ENCODE measurements at regions not wholly inside any gene's neighbourhood (a gene's known extent, or its start where the extent isn't known, plus 50 kb on each side); places are given as distances from the start of the nearest gene placed in this dataset.

- no peak overlapping the region for H3K4me3 Mint-ChIP-seq (ENCODE audit: low read depth)
- H3K36me3 Mint-ChIP-seq (ENCODE audit: low read depth) = no peaks in the 10 kb centered on the region
- H3K4me1 Mint-ChIP-seq (ENCODE audit: low read depth) = no peaks in the 10 kb centered on the region
- H3K27me3 Mint-ChIP-seq (ENCODE audit: low read depth) = no peaks in the 10 kb centered on the region
- intact Hi-C loops (cut with micrococcal nuclease) = no loop called here
- H3K27ac Mint-ChIP-seq = no peak overlapping the region
- no peak for DNase-seq (ENCODE audit: low spot score)
- no peaks in the 10 kb centered on the region for H3K9me3 Mint-ChIP-seq
Observed at GRCh38 chr2:59924346-59924745, 629.1 kb downstream of the BCL11A start.

GRCh38 chr2:59922450-59922849, 631.0 kb downstream of the BCL11A start:
- Mint-ChIP-seq H3K27ac (no peak overlapping the region), H3K4me3 (ENCODE audit: low read depth) (no peak overlapping the region), H3K27me3 (ENCODE audit: low read depth) (no peaks in the 10 kb centered on the region), H3K9me3 (no peaks in the 10 kb centered on the region), H3K36me3 (ENCODE audit: low read depth) (no peaks in the 10 kb centered on the region), H3K4me1 (ENCODE audit: low read depth) (no peaks in the 10 kb centered on the region)
- intact Hi-C loops (cut with micrococcal nuclease) = no loop called here
- DNase-seq (ENCODE audit: low spot score) = no peak

- intact Hi-C loops (cut with micrococcal nuclease) = no loop called here
- no peaks in the 10 kb centered on the region for H3K4me1 Mint-ChIP-seq (ENCODE audit: low read depth)
- H3K4me3 Mint-ChIP-seq (ENCODE audit: low read depth) = no peak overlapping the region
- no peak for DNase-seq (ENCODE audit: low spot score)
- H3K36me3 Mint-ChIP-seq (ENCODE audit: low read depth) = no peaks in the 10 kb centered on the region
- no peaks in the 10 kb centered on the region for H3K9me3 Mint-ChIP-seq
- no peaks in the 10 kb centered on the region for H3K27me3 Mint-ChIP-seq (ENCODE audit: low read depth)
- no peak overlapping the region for H3K27ac Mint-ChIP-seq
Observed at GRCh38 chr2:59921743-59922142, 631.7 kb downstream of the BCL11A start.

GRCh38 chr2:59920961-59921360, 632.5 kb downstream of the BCL11A start:
- no peaks in the 10 kb centered on the region for H3K27me3 Mint-ChIP-seq (ENCODE audit: low read depth)
- no peak overlapping the region for H3K4me3 Mint-ChIP-seq (ENCODE audit: low read depth)
- H3K4me1 Mint-ChIP-seq (ENCODE audit: low read depth) = no peaks in the 10 kb centered on the region
- no peak for DNase-seq (ENCODE audit: low spot score)
- intact Hi-C loops (cut with micrococcal nuclease) = no loop called here
- H3K36me3 Mint-ChIP-seq (ENCODE audit: low read depth) = no peaks in the 10 kb centered on the region
- no peaks in the 10 kb centered on the region for H3K9me3 Mint-ChIP-seq
- no peak overlapping the region for H3K27ac Mint-ChIP-seq

- intact Hi-C loops (cut with micrococcal nuclease) = no loop called here
- no peaks in the 10 kb centered on the region for H3K9me3 Mint-ChIP-seq
- no peak overlapping the region for H3K27ac Mint-ChIP-seq
- H3K4me1 Mint-ChIP-seq (ENCODE audit: low read depth) = no peaks in the 10 kb centered on the region
- no peaks in the 10 kb centered on the region for H3K36me3 Mint-ChIP-seq (ENCODE audit: low read depth)
- DNase-seq (ENCODE audit: low spot score) = no peak
- no peaks in the 10 kb centered on the region for H3K27me3 Mint-ChIP-seq (ENCODE audit: low read depth)
- H3K4me3 Mint-ChIP-seq (ENCODE audit: low read depth) = no peak overlapping the region
Observed at GRCh38 chr2:59920307-59920706, 633.1 kb downstream of the BCL11A start.

- Mint-ChIP-seq H3K36me3 (ENCODE audit: low read depth) (no peaks in the 10 kb centered on the region), H3K27me3 (ENCODE audit: low read depth) (no peaks in the 10 kb centered on the region), H3K4me1 (ENCODE audit: low read depth) (no peaks in the 10 kb centered on the region), H3K4me3 (ENCODE audit: low read depth) (no peak overlapping the region), H3K27ac (no peak overlapping the region), H3K9me3 (no peaks in the 10 kb centered on the region)
- DNase-seq (ENCODE audit: low spot score) = no peak
- intact Hi-C loops (cut with micrococcal nuclease) = no loop called here
Observed at GRCh38 chr2:59919579-59919978, 633.9 kb downstream of the BCL11A start.

GRCh38 chr2:59912042-59912441, 641.4 kb downstream of the BCL11A start:
- Mint-ChIP-seq H3K4me3 (ENCODE audit: low read depth) (no peak overlapping the region), H3K36me3 (ENCODE audit: low read depth) (no peaks in the 10 kb centered on the region), H3K27me3 (ENCODE audit: low read depth) (no peaks in the 10 kb centered on the region), H3K27ac (no peak overlapping the region), H3K9me3 (no peaks in the 10 kb centered on the region), H3K4me1 (ENCODE audit: low read depth) (no peaks in the 10 kb centered on the region)
- DNase-seq (ENCODE audit: low spot score) = no peak
- intact Hi-C loops (cut with micrococcal nuclease) = no loop called here

GRCh38 chr2:59910166-59910565, 643.3 kb downstream of the BCL11A start:
- no peak overlapping the region for H3K27ac Mint-ChIP-seq
- no peaks in the 10 kb centered on the region for H3K4me1 Mint-ChIP-seq (ENCODE audit: low read depth)
- intact Hi-C loops (cut with micrococcal nuclease) = no loop called here
- DNase-seq (ENCODE audit: low spot score) = no peak
- H3K4me3 Mint-ChIP-seq (ENCODE audit: low read depth) = no peak overlapping the region
- no peaks in the 10 kb centered on the region for H3K9me3 Mint-ChIP-seq
- no peaks in the 10 kb centered on the region for H3K27me3 Mint-ChIP-seq (ENCODE audit: low read depth)
- no peaks in the 10 kb centered on the region for H3K36me3 Mint-ChIP-seq (ENCODE audit: low read depth)

- H3K9me3 Mint-ChIP-seq = no peaks in the 10 kb centered on the region
- no peaks in the 10 kb centered on the region for H3K27me3 Mint-ChIP-seq (ENCODE audit: low read depth)
- no peak overlapping the region for H3K27ac Mint-ChIP-seq
- no peak for DNase-seq (ENCODE audit: low spot score)
- H3K36me3 Mint-ChIP-seq (ENCODE audit: low read depth) = no peaks in the 10 kb centered on the region
- intact Hi-C loops (cut with micrococcal nuclease) = no loop called here
- H3K4me3 Mint-ChIP-seq (ENCODE audit: low read depth) = no peak overlapping the region
- no peaks in the 10 kb centered on the region for H3K4me1 Mint-ChIP-seq (ENCODE audit: low read depth)
Observed at GRCh38 chr2:59909147-59909546, 644.3 kb downstream of the BCL11A start.

- Mint-ChIP-seq H3K27me3 (ENCODE audit: low read depth) (peaks cover 1% of the 10 kb centered on the region), H3K4me3 (ENCODE audit: low read depth) (no peak overlapping the region), H3K9me3 (no peaks in the 10 kb centered on the region), H3K4me1 (ENCODE audit: low read depth) (no peaks in the 10 kb centered on the region), H3K27ac (no peak overlapping the region), H3K36me3 (ENCODE audit: low read depth) (no peaks in the 10 kb centered on the region)
- DNase-seq (ENCODE audit: low spot score) = no peak
- intact Hi-C loops (cut with micrococcal nuclease) = no loop called here
Observed at GRCh38 chr2:59905731-59906130, 647.7 kb downstream of the BCL11A start.

- no peak for DNase-seq (ENCODE audit: low spot score)
- Mint-ChIP-seq H3K4me1 (ENCODE audit: low read depth) (no peaks in the 10 kb centered on the region), H3K4me3 (ENCODE audit: low read depth) (no peak overlapping the region), H3K36me3 (ENCODE audit: low read depth) (no peaks in the 10 kb centered on the region), H3K27me3 (ENCODE audit: low read depth) (peaks cover 3% of the 10 kb centered on the region), H3K9me3 (no peaks in the 10 kb centered on the region), H3K27ac (no peak overlapping the region)
- intact Hi-C loops (cut with micrococcal nuclease) = no loop called here
Observed at GRCh38 chr2:59903994-59904544, 649.4 kb downstream of the BCL11A start.

- Mint-ChIP-seq H3K27ac (no peak overlapping the region), H3K36me3 (ENCODE audit: low read depth) (no peaks in the 10 kb centered on the region), H3K4me3 (ENCODE audit: low read depth) (no peak overlapping the region), H3K4me1 (ENCODE audit: low read depth) (no peaks in the 10 kb centered on the region), H3K27me3 (ENCODE audit: low read depth) (peaks cover 3% of the 10 kb centered on the region), H3K9me3 (no peaks in the 10 kb centered on the region)
- no peak for DNase-seq (ENCODE audit: low spot score)
- intact Hi-C loops (cut with micrococcal nuclease) = no loop called here
Observed at GRCh38 chr2:59900728-59901452, 652.6 kb downstream of the BCL11A start.

GRCh38 chr2:59899692-59900091, 653.8 kb downstream of the BCL11A start:
- Mint-ChIP-seq H3K4me1 (ENCODE audit: low read depth) (no peaks in the 10 kb centered on the region), H3K9me3 (no peaks in the 10 kb centered on the region), H3K4me3 (ENCODE audit: low read depth) (no peak overlapping the region), H3K27ac (no peak overlapping the region), H3K36me3 (ENCODE audit: low read depth) (no peaks in the 10 kb centered on the region), H3K27me3 (ENCODE audit: low read depth) (peaks cover 3% of the 10 kb centered on the region)
- DNase-seq (ENCODE audit: low spot score) = no peak
- intact Hi-C loops (cut with micrococcal nuclease) = no loop called here
